ENCODE measurements at regions not wholly inside any gene's neighbourhood (a gene's known extent, or its start where the extent isn't known, plus 50 kb on each side); places are given as distances from the start of the nearest gene placed in this dataset.

- no peaks in the 10 kb centered on the region for H3K36me3 Mint-ChIP-seq
- ChIA-PET CTCF (no interaction called here), POLR2A (no interaction called here)
Measured at GRCh38 chr1:218701131-218701530, 356.0 kb downstream of the TGFB2 start.

GRCh38 chr1:218702775-218703174, 357.6 kb downstream of the TGFB2 start:
- POLR2A ChIA-PET, result no interaction called here
- no peaks in the 10 kb centered on the region for H3K36me3 Mint-ChIP-seq
- no peaks in the 10 kb centered on the region for H3K9me3 Mint-ChIP-seq
- no peak overlapping the region for H3K27ac Mint-ChIP-seq
- CTCF ChIA-PET, result no interaction called here
- no peak overlapping the region for H3K4me3 Mint-ChIP-seq
- H3K27me3 Mint-ChIP-seq, result no peaks in the 10 kb centered on the region
- H3K4me1 Mint-ChIP-seq (ENCODE audit: low read depth), result no peaks in the 10 kb centered on the region
- DNase-seq, result no peak
- intact Hi-C loops (cut with micrococcal nuclease), result no loop called here

More at GRCh38 chr1:218701131-218701530, 356.0 kb downstream of the TGFB2 start:
- no peak for DNase-seq
- Mint-ChIP-seq H3K9me3 (no peaks in the 10 kb centered on the region), H3K4me3 (no peak overlapping the region), H3K27me3 (no peaks in the 10 kb centered on the region), H3K27ac (no peak overlapping the region), H3K4me1 (ENCODE audit: low read depth) (no peaks in the 10 kb centered on the region)
- intact Hi-C loops (cut with micrococcal nuclease), result no loop called here

DNA sequence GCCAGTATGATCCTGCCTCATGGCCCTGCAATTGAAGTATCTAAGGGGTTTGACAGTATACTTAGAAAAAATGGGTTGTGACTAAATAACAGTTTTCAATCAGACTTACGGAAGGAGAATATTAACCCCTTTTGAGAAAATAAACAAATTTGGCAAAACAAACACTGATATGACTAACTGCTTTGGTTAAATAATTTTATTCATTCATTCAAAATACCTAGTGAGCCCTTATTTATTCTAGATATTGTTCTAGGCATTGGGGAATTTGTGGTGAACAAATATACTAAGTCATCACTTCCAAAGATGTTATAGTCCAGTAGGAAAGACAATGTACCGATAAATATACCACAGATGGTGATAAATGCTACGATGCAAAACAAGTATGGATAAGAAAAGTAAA, 358.7 kb downstream of the TGFB2 start:
- H3K27me3 Mint-ChIP-seq, result no peaks in the 10 kb centered on the region
- no peaks in the 10 kb centered on the region for H3K9me3 Mint-ChIP-seq
- no peak overlapping the region for H3K4me3 Mint-ChIP-seq
- no peaks in the 10 kb centered on the region for H3K4me1 Mint-ChIP-seq (ENCODE audit: low read depth)
- POLR2A ChIA-PET, result no interaction called here
- intact Hi-C loops (cut with micrococcal nuclease), result no loop called here
- DNase-seq, result no peak
- no peak overlapping the region for H3K27ac Mint-ChIP-seq
- CTCF ChIA-PET, result no interaction called here
- no peaks in the 10 kb centered on the region for H3K36me3 Mint-ChIP-seq

GRCh38 chr1:218705391-218705790, 360.3 kb downstream of the TGFB2 start:
- Mint-ChIP-seq H3K36me3 (no peaks in the 10 kb centered on the region), H3K9me3 (no peaks in the 10 kb centered on the region), H3K27ac (no peak overlapping the region), H3K27me3 (no peaks in the 10 kb centered on the region), H3K4me1 (ENCODE audit: low read depth) (no peaks in the 10 kb centered on the region), H3K4me3 (no peak overlapping the region)
- POLR2A ChIA-PET, result no interaction called here
- no peak for DNase-seq
- intact Hi-C loops (cut with micrococcal nuclease), result no loop called here
- CTCF ChIA-PET, result no interaction called here

- ChIA-PET POLR2A (no interaction called here), CTCF (no interaction called here)
Measured at GRCh38 chr1:218705911-218706893, 361.1 kb downstream of the TGFB2 start.

DNA sequence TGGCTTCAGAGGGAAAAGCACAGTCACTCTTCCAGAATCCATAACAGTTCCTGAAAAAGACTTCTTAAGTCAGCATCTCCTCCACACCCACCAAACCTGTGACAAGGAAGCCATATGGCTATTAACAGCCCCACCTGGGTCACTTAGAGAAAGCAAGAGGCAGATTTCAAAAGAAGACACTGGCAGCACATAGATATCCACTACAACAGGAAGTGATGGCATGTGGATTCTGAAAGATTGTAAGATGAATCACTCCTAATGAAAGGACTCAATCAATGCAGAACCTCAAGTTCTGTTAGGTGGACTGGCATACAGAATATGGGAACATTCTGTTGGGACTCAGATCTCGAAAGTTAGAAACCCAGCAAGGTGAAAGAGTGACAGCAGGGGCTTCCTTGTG, 365.9 kb downstream of the TGFB2 start:
- Mint-ChIP-seq H3K36me3 (no peaks in the 10 kb centered on the region), H3K4me3 (no peak overlapping the region), H3K27ac (no peak overlapping the region), H3K4me1 (ENCODE audit: low read depth) (no peaks in the 10 kb centered on the region), H3K27me3 (no peaks in the 10 kb centered on the region), H3K9me3 (peaks cover 2% of the 10 kb centered on the region)
- CTCF ChIA-PET, result no interaction called here
- POLR2A ChIA-PET, result no interaction called here
- intact Hi-C loops (cut with micrococcal nuclease), result no loop called here
- no peak for DNase-seq

More at GRCh38 chr1:218705911-218706893, 361.1 kb downstream of the TGFB2 start:
- intact Hi-C loops (cut with micrococcal nuclease), result no loop called here
- Mint-ChIP-seq H3K27me3 (no peaks in the 10 kb centered on the region), H3K4me1 (ENCODE audit: low read depth) (no peaks in the 10 kb centered on the region), H3K36me3 (no peaks in the 10 kb centered on the region), H3K9me3 (peaks cover 2% of the 10 kb centered on the region), H3K4me3 (no peak overlapping the region), H3K27ac (no peak overlapping the region)
- DNase-seq, result no peak

GRCh38 chr1:218711884-218712674, 366.9 kb downstream of the TGFB2 start:
- Mint-ChIP-seq H3K9me3 (peaks cover 2% of the 10 kb centered on the region), H3K27ac (no peak overlapping the region), H3K27me3 (no peaks in the 10 kb centered on the region), H3K4me3 (no peak overlapping the region), H3K36me3 (no peaks in the 10 kb centered on the region), H3K4me1 (ENCODE audit: low read depth) (no peaks in the 10 kb centered on the region)
- ChIA-PET POLR2A (no interaction called here), CTCF (no interaction called here)
- intact Hi-C loops (cut with micrococcal nuclease), result no loop called here
- DNase-seq, result no peak

DNA sequence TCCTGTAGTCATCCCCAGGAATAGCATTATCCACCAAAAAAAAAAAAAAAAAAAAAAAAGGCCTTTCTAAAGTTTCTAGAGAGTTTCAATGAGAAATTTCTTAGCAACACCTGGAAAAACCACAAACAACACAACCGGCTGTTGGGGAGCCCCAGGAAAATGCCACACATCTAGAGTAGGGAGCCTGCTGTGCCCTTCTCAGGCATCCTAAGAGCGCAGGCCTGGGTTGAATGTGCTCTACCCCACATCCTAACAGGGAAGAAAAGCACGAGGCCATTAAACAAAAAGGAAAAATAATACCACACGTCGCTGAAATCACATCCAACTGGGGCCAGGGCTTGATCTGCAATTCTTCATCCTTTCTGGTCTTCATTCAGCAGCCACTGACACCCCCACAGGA, 367.5 kb downstream of the TGFB2 start:
- no peak for DNase-seq
- CTCF ChIA-PET, result no interaction called here
- Mint-ChIP-seq H3K27ac (no peak overlapping the region), H3K4me3 (no peak overlapping the region), H3K9me3 (peaks cover 2% of the 10 kb centered on the region), H3K27me3 (no peaks in the 10 kb centered on the region), H3K36me3 (no peaks in the 10 kb centered on the region), H3K4me1 (ENCODE audit: low read depth) (no peaks in the 10 kb centered on the region)
- intact Hi-C loops (cut with micrococcal nuclease), result no loop called here
- POLR2A ChIA-PET, result no interaction called here

- intact Hi-C loops (cut with micrococcal nuclease), result no loop called here
- H3K4me3 Mint-ChIP-seq, result no peak overlapping the region
- no peaks in the 10 kb centered on the region for H3K27me3 Mint-ChIP-seq
- no peaks in the 10 kb centered on the region for H3K9me3 Mint-ChIP-seq
- H3K4me1 Mint-ChIP-seq (ENCODE audit: low read depth), result no peaks in the 10 kb centered on the region
- POLR2A ChIA-PET, result no interaction called here
- no peak for DNase-seq
- H3K27ac Mint-ChIP-seq, result no peak overlapping the region
- CTCF ChIA-PET, result no interaction called here
- H3K36me3 Mint-ChIP-seq, result no peaks in the 10 kb centered on the region
Measured at GRCh38 chr1:218715961-218716669, 371.0 kb downstream of the TGFB2 start.

GRCh38 chr1:218717575-218717974, 372.4 kb downstream of the TGFB2 start:
- Mint-ChIP-seq H3K27me3 (no peaks in the 10 kb centered on the region), H3K36me3 (no peaks in the 10 kb centered on the region), H3K4me3 (no peak overlapping the region), H3K4me1 (ENCODE audit: low read depth) (no peaks in the 10 kb centered on the region), H3K27ac (no peak overlapping the region), H3K9me3 (no peaks in the 10 kb centered on the region)
- intact Hi-C loops (cut with micrococcal nuclease), result no loop called here
- POLR2A ChIA-PET, result no interaction called here
- no peak for DNase-seq
- CTCF ChIA-PET, result no interaction called here

- H3K9me3 Mint-ChIP-seq, result no peaks in the 10 kb centered on the region
- H3K36me3 Mint-ChIP-seq, result no peaks in the 10 kb centered on the region
- H3K27ac Mint-ChIP-seq, result no peak overlapping the region
- DNase-seq, result no peak
- intact Hi-C loops (cut with micrococcal nuclease), result no loop called here
- no peaks in the 10 kb centered on the region for H3K27me3 Mint-ChIP-seq
- POLR2A ChIA-PET, result no interaction called here
- no peaks in the 10 kb centered on the region for H3K4me1 Mint-ChIP-seq (ENCODE audit: low read depth)
- CTCF ChIA-PET, result no interaction called here
- H3K4me3 Mint-ChIP-seq, result no peak overlapping the region
Measured at GRCh38 chr1:218718206-218718605, 373.1 kb downstream of the TGFB2 start.

DNA sequence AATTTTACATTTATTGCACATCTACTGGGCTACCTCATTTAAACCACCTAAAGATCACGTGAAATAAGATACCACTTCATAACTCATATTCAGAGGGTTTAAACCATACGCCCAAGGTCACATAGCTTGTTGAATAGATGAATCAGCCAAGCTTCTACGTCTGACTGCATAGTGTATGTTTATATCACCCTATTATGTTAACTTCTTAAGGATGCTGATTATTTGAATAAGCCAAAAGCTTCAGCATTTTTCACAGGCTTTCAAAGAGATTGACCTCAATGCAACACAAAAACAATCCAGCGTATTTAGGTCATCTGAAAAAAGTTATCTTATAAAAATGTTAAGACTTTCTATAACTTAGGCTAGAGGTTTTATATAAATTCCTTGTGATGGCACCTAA, 373.8 kb downstream of the TGFB2 start:
- intact Hi-C loops (cut with micrococcal nuclease), result no loop called here
- H3K9me3 Mint-ChIP-seq, result no peaks in the 10 kb centered on the region
- no peak for DNase-seq
- POLR2A ChIA-PET, result no interaction called here
- no peak overlapping the region for H3K27ac Mint-ChIP-seq
- no peaks in the 10 kb centered on the region for H3K36me3 Mint-ChIP-seq
- H3K4me1 Mint-ChIP-seq (ENCODE audit: low read depth), result no peaks in the 10 kb centered on the region
- CTCF ChIA-PET, result no interaction called here
- H3K27me3 Mint-ChIP-seq, result no peaks in the 10 kb centered on the region
- no peak overlapping the region for H3K4me3 Mint-ChIP-seq
